WTC11 (cell line): ENCODE measurements at regions not wholly inside any gene's neighbourhood (a gene's known extent, or its start where the extent isn't known, plus 50 kb on each side); places are given as distances from the start of the nearest gene placed in this dataset.

Source experiments
- ATF1 ChIP-seq: sonication (generic); formaldehyde crosslinking; IDR thresholded peaks from 2 replicates; pipeline ENCODE4 v1.8.1; 2023; ENCODE audit warnings: mild to moderate bottlenecking, moderate library complexity, missing genetic modification reagents
- CTCF ChIP-seq: fragments of 200-600 bp; IDR thresholded peaks from 2 replicates; pipeline ENCODE4 v1.8.0; 2022; ENCODE audit warnings: antibody characterized with exemption
- GABPB1 ChIP-seq: sonication (generic); formaldehyde crosslinking; IDR thresholded peaks from 2 replicates; pipeline ENCODE4 v1.8.1; 2023; ENCODE audit warnings: mild to moderate bottlenecking, missing genetic modification reagents

- TF ChIP-seq CTCF (no peak), ATF1 (no peak), GABPB1 (CRISPR knock-in tag) (no peak)
These were observed 94.6 kb downstream of the FAS start for GRCh38 chr10:89085153-89085552.
